Prostate gland (tissue), 1 donor: ENCODE measurements at regions not wholly inside any gene's neighbourhood (a gene's known extent, or its start where the extent isn't known, plus 50 kb on each side); places are given as distances from the start of the nearest gene placed in this dataset.
A peak's percentile ranks its signal among the peaks of the same experiment; 100 is the strongest.

Source experiments
- POLR2A ChIP-seq: fragments of 450-650 bp; IDR thresholded peaks from one replicate; pipeline ENCODE4 v1.6.1; 2016; ENCODE audit warnings: antibody characterized with exemption, mild to moderate bottlenecking
- POLR2AphosphoS5 ChIP-seq: sonication (generic); formaldehyde crosslinking; IDR thresholded peaks from one replicate; pipeline ENCODE4 v1.6.1; 2017; ENCODE audit warnings: antibody characterized with exemption

GRCh38 chr7:37535841-37536240, 87.2 kb upstream of the ELMO1 start:
- TF ChIP-seq POLR2A (no peak), POLR2AphosphoS5 (peak; percentile 67)
